ENCODE measurements at regions not wholly inside any gene's neighbourhood (a gene's known extent, or its start where the extent isn't known, plus 50 kb on each side); places are given as distances from the start of the nearest gene placed in this dataset.

DNA sequence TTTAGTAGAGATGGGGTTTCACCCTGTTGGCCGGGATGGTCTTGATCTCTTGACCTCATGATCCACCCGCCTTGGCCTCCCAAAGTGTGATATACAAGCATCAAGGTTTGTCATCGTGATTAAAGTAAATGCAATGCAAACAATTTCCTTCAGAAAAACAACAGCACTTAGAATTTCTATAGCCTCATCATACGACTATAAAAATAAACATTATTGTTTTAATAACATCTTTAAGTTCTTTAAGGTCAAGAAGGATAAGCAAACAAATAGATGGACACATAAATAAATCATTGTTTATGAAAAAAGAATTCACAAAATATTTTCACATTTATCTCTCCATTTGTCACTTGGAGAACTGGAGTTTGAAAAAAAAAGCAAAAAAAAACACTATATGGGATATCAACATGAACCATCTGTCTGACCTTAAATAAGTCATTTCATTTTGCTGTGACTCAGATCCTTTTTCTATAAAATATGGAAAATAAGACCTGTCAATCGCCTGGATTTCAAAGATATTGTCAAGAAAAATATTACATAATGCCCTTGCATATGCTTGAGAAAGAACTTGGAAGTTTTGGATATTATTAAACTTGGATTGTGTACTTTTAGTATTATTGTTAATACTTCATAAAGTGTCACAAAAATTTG, 642.0 kb upstream of the KCNMB2 start:
- Histone ChIP-seq H2AFZ (ENCODE audit: low read length) (no peak overlapping the region), H3K9me2 (replicated peaks; ENCODE audit: insufficient read depth, low read length) (no peaks in the 10 kb centered on the region), H3F3A (ENCODE audit: insufficient read depth, low read length) (no peaks in the 10 kb centered on the region), H3K4me2 (ENCODE audit: low read depth, low read length) (no peak overlapping the region), H3K27ac (ENCODE audit: low read length) (no peak overlapping the region), H3K79me2 (ENCODE audit: low read length) (no peaks in the 10 kb centered on the region), H3K36me3 (replicated peaks; ENCODE audit: insufficient read depth, low read length) (no peaks in the 10 kb centered on the region), H4K20me1 (ENCODE audit: insufficient read depth, low read length) (no peaks in the 10 kb centered on the region), H3K9me3 (replicated peaks; ENCODE audit: insufficient read depth, low read length) (no peaks in the 10 kb centered on the region), H3K4me1 (ENCODE audit: low read length) (no peaks in the 10 kb centered on the region), H3K9ac (ENCODE audit: low read length) (no peak overlapping the region), H3K27me3 (replicated peaks; ENCODE audit: insufficient read depth, low read length) (no peaks in the 10 kb centered on the region), H3K4me3 (ENCODE audit: low read length) (no peak overlapping the region)
- TF ChIP-seq, protein P1, sequence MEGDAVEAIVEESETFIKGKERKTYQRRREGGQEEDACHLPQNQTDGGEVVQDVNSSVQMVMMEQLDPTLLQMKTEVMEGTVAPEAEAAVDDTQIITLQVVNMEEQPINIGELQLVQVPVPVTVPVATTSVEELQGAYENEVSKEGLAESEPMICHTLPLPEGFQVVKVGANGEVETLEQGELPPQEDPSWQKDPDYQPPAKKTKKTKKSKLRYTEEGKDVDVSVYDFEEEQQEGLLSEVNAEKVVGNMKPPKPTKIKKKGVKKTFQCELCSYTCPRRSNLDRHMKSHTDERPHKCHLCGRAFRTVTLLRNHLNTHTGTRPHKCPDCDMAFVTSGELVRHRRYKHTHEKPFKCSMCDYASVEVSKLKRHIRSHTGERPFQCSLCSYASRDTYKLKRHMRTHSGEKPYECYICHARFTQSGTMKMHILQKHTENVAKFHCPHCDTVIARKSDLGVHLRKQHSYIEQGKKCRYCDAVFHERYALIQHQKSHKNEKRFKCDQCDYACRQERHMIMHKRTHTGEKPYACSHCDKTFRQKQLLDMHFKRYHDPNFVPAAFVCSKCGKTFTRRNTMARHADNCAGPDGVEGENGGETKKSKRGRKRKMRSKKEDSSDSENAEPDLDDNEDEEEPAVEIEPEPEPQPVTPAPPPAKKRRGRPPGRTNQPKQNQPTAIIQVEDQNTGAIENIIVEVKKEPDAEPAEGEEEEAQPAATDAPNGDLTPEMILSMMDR (IDR thresholded peaks at IDR 0.05; ENCODE audit: low read length): no peak
- TF ChIP-seq EZH2 (optimal IDR thresholded peaks at IDR 0.05; ENCODE audit: low read depth, low read length) (no peak), EZH2phosphoT487 (IDR thresholded peaks at IDR 0.05; ENCODE audit: low read length) (no peak)
- DNase-seq: no peak

DNA sequence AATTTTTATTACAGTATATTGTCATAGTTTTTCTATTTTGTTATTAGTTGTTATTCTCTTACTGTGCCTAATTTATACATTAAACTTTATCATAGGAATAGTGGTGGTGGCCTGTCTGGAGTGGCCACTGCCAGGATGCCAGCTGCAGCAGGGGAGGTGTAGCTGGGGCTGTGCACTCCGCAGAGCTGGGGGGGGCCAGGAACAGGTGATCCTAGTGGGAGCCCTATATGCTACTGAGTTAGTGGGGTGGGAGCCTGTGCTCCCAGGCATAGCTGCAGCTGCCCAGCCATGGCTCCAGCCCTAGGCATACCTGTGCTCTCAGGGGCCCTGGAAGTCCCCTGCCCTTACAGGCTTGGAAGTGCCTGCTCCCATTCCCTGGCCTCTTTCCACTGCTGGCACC, 638.1 kb upstream of the KCNMB2 start:
- Histone ChIP-seq H3K4me2 (ENCODE audit: low read depth, low read length) (no peak overlapping the region), H3K4me3 (ENCODE audit: low read length) (no peak overlapping the region), H2AFZ (ENCODE audit: low read length) (no peak overlapping the region), H4K20me1 (ENCODE audit: insufficient read depth, low read length) (no peaks in the 10 kb centered on the region), H3K9ac (ENCODE audit: low read length) (no peak overlapping the region), H3K79me2 (ENCODE audit: low read length) (no peaks in the 10 kb centered on the region), H3F3A (ENCODE audit: insufficient read depth, low read length) (no peaks in the 10 kb centered on the region), H3K27me3 (replicated peaks; ENCODE audit: insufficient read depth, low read length) (no peaks in the 10 kb centered on the region), H3K27ac (ENCODE audit: low read length) (no peak overlapping the region), H3K9me3 (replicated peaks; ENCODE audit: insufficient read depth, low read length) (no peaks in the 10 kb centered on the region), H3K36me3 (replicated peaks; ENCODE audit: insufficient read depth, low read length) (no peaks in the 10 kb centered on the region), H3K4me1 (ENCODE audit: low read length) (no peaks in the 10 kb centered on the region), H3K9me2 (replicated peaks; ENCODE audit: insufficient read depth, low read length) (no peaks in the 10 kb centered on the region)
- TF ChIP-seq EZH2phosphoT487 (IDR thresholded peaks at IDR 0.05; ENCODE audit: low read length) (no peak), EZH2 (optimal IDR thresholded peaks at IDR 0.05; ENCODE audit: low read depth, low read length) (no peak)
- TF ChIP-seq, protein P1 (IDR thresholded peaks at IDR 0.05; ENCODE audit: low read length): no peak
- no peak for DNase-seq

DNA sequence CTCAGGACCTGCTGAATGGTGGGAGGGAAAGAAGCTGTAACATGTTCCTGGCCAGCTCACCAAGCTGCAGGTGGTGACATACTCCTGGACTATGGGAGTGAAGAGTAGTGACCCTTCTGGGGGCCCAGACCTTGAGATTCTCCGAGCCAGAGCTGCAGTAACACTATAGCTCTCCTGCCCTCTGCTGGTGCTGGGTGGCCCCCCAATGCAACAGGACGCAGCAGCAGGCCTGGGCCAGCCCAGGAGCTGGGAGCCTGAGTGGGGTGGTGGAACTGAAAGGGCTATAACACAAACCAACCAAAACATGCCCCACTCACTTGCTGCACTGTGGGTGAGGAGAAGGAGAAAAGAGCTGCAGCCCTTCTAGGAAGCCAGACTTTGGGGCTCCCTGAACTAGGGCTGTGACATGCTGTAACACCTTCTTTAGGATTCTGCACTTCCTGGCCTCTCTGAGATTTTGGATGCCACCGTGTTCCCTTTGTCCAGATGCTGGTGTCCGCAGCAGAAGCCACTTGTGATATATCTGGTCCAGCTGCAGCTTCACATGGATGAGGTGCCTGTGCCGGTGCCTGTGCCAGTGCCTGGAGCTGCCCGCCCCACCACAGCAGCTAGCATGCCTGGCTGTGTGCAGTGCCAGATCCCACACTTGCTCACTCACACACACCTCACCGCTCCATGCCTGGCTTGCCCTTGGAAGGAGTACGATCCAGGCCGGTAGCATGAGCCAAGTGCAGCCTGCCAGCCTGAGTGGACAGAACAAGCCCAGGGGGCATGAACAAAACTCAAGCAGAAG, 636.8 kb upstream of the KCNMB2 start:
- Histone ChIP-seq H3K79me2 (ENCODE audit: low read length) (no peaks in the 10 kb centered on the region), H3K4me3 (ENCODE audit: low read length) (no peak overlapping the region)

More for the DNA sequence above, 636.8 kb upstream of the KCNMB2 start:
- Histone ChIP-seq H2AFZ (ENCODE audit: low read length) (no peak overlapping the region), H4K20me1 (ENCODE audit: insufficient read depth, low read length) (no peaks in the 10 kb centered on the region), H3K9me3 (replicated peaks; ENCODE audit: insufficient read depth, low read length) (no peaks in the 10 kb centered on the region), H3K27ac (ENCODE audit: low read length) (no peak overlapping the region), H3K4me1 (ENCODE audit: low read length) (no peaks in the 10 kb centered on the region), H3K36me3 (replicated peaks; ENCODE audit: insufficient read depth, low read length) (no peaks in the 10 kb centered on the region), H3K4me2 (ENCODE audit: low read depth, low read length) (no peak overlapping the region), H3F3A (ENCODE audit: insufficient read depth, low read length) (no peaks in the 10 kb centered on the region), H3K9me2 (replicated peaks; ENCODE audit: insufficient read depth, low read length) (no peaks in the 10 kb centered on the region), H3K9ac (ENCODE audit: low read length) (no peak overlapping the region), H3K27me3 (replicated peaks; ENCODE audit: insufficient read depth, low read length) (no peaks in the 10 kb centered on the region)
- DNase-seq: no peak
- TF ChIP-seq, protein P1 (IDR thresholded peaks at IDR 0.05; ENCODE audit: low read length): no peak
- no peak for TF ChIP-seq EZH2phosphoT487 (IDR thresholded peaks at IDR 0.05; ENCODE audit: low read length)
- TF ChIP-seq EZH2 (optimal IDR thresholded peaks at IDR 0.05; ENCODE audit: low read depth, low read length): no peak

Data from MM.1S (cell line).